HEK293 (cell line): ENCODE measurements at regions not wholly inside any gene's neighbourhood (a gene's known extent, or its start where the extent isn't known, plus 50 kb on each side); places are given as distances from the start of the nearest gene placed in this dataset.

ENCODE experiments used
- CTCF ChIA-PET: fragments of 350-600 bp; formaldehyde crosslinking; extraction: SDS; loops from one replicate; lab custom pipeline; 2021; ENCODE audit warnings: antibody characterized with exemption; lab: Yijun Ruan, JAX
- POLR2A ChIA-PET: fragments of 300-600 bp; formaldehyde crosslinking; extraction: SDS; loops from one replicate; lab custom pipeline; 2020; ENCODE audit warnings: antibody characterized with exemption, inconsistent platforms; lab: Yijun Ruan, JAX
- H3K27ac ChIP-seq: fragments of 200-500 bp; sonication (Bioruptor generic); 2 replicates; pipeline ENCODE4 v1.5.1; 2014; ENCODE audit warnings: low read depth, low read length, control low read depth, inconsistent platforms; ENCODE audit errors: extremely low read depth
- H3K36me3 ChIP-seq, 2 experiments: fragments of 200-500 bp in 1 of 2; sonication (Bioruptor generic) in 1 of 2; 1 replicate in 1 of 2; 2 replicates in 1 of 2; pipeline ENCODE4 v1.5.1; 2014 to 2017; ENCODE audit warnings: inconsistent platforms in 2 of 2, low read length in 2 of 2; ENCODE audit not compliant: control insufficient read depth in 2 of 2, insufficient read depth in 1 of 2
- H3K4me1 ChIP-seq: fragments of 200-500 bp; sonication (Bioruptor generic); 2 replicates; pipeline ENCODE4 v1.5.1; 2014; ENCODE audit warnings: mild to moderate bottlenecking, low read length, inconsistent platforms; ENCODE audit not compliant: control insufficient read depth, insufficient read depth
- H3K4me3 ChIP-seq: 2 replicates; pipeline ENCODE4 v1.5.1; 2011; ENCODE audit warnings: low read depth, mild to moderate bottlenecking, control low read depth, low read length, moderate library complexity
- H3K9me3 ChIP-seq: fragments of 200-500 bp; sonication (Bioruptor generic); 2 replicates; pipeline ENCODE4 v1.5.1; 2014; ENCODE audit warnings: low read depth, low read length, inconsistent platforms; ENCODE audit not compliant: control insufficient read depth, insufficient read depth
- MZF1 ChIP-seq: fragments of 450-650 bp; formaldehyde crosslinking; IDR thresholded peaks from 2 replicates; pipeline ENCODE4 v1.5.1; 2017; ENCODE audit warnings: missing biosample characterization, missing genetic modification characterization, borderline replicate concordance
- RBAK ChIP-seq: fragments of 450-650 bp; formaldehyde crosslinking; IDR thresholded peaks from 2 replicates; pipeline ENCODE4 v1.5.1; 2016; ENCODE audit warnings: missing biosample characterization, missing genetic modification characterization
- REPIN1 ChIP-seq: fragments of 450-650 bp; formaldehyde crosslinking; IDR thresholded peaks from 2 replicates; pipeline ENCODE4 v1.5.1; 2017; ENCODE audit warnings: missing biosample characterization, missing genetic modification characterization, low read depth
- SCRT2 ChIP-seq: fragments of 450-650 bp; formaldehyde crosslinking; IDR thresholded peaks from 2 replicates; pipeline ENCODE4 v1.5.1; 2016; ENCODE audit warnings: missing biosample characterization, missing genetic modification characterization
- TSHZ1 ChIP-seq: fragments of 450-650 bp; formaldehyde crosslinking; IDR thresholded peaks from 2 replicates; pipeline ENCODE4 v1.5.1; 2016; ENCODE audit warnings: missing biosample characterization, missing genetic modification characterization, borderline replicate concordance
- ZBTB7A ChIP-seq: fragments of 450-650 bp; formaldehyde crosslinking; IDR thresholded peaks from 2 replicates; pipeline ENCODE4 v1.5.1; 2016; ENCODE audit warnings: low read depth, missing biosample characterization, missing genetic modification characterization
- ZFP37 ChIP-seq: fragments of 450-650 bp; formaldehyde crosslinking; IDR thresholded peaks from 2 replicates; pipeline ENCODE4 v1.5.1; 2016; ENCODE audit warnings: missing biosample characterization, missing genetic modification characterization
- ZNF155 ChIP-seq: fragments of 450-650 bp; formaldehyde crosslinking; IDR thresholded peaks from 2 replicates; pipeline ENCODE4 v1.5.1; 2016; ENCODE audit warnings: missing biosample characterization, missing genetic modification characterization
- ZNF560 ChIP-seq: fragments of 450-650 bp; formaldehyde crosslinking; IDR thresholded peaks from 2 replicates; pipeline ENCODE4 v1.5.1; 2017; ENCODE audit warnings: missing biosample characterization, missing genetic modification characterization, borderline replicate concordance
- ZNF629 ChIP-seq: fragments of 450-650 bp; formaldehyde crosslinking; IDR thresholded peaks from 2 replicates; pipeline ENCODE4 v1.5.1; 2017; ENCODE audit warnings: missing biosample characterization, missing genetic modification characterization
- ZNF664 ChIP-seq: fragments of 450-650 bp; formaldehyde crosslinking; IDR thresholded peaks from 2 replicates; pipeline ENCODE4 v1.5.1; 2016; ENCODE audit warnings: missing biosample characterization, missing genetic modification characterization
- ZNF670 ChIP-seq: fragments of 450-650 bp; formaldehyde crosslinking; IDR thresholded peaks from 2 replicates; pipeline ENCODE4 v1.5.1; 2016; ENCODE audit warnings: missing biosample characterization, missing genetic modification characterization, low read depth
- TF ChIP-seq, protein P1 (sequence below): fragments of 450-650 bp; formaldehyde crosslinking; IDR thresholded peaks from 2 replicates; pipeline ENCODE4 v1.5.1; 2016; ENCODE audit warnings: missing biosample characterization, missing genetic modification characterization
- TF ChIP-seq, protein P2 (sequence below): fragments of 450-650 bp; formaldehyde crosslinking; IDR thresholded peaks from 2 replicates; pipeline ENCODE4 v1.5.1; 2016; ENCODE audit warnings: missing biosample characterization, missing genetic modification characterization

DNA sequence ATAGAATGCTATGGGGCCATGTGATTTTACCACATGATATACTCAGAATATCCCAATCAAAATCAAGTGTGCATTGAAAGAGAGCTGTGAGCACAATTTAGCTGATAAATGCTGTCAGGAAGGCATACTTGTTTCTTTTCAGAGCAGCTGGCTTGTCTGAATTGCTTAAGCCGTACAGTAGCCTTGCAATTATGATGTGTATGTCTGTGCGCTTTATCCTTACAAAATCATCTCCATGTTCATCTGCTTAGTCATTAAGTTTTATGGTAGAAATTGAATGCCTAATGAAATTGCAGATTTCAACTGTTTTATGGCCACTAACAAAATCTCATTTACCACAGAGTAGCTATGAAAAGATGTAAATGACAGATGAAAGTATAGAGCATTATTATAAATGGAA is 346.0 kb upstream of the DLGAP1 start (continued):
- TF ChIP-seq, protein P1, sequence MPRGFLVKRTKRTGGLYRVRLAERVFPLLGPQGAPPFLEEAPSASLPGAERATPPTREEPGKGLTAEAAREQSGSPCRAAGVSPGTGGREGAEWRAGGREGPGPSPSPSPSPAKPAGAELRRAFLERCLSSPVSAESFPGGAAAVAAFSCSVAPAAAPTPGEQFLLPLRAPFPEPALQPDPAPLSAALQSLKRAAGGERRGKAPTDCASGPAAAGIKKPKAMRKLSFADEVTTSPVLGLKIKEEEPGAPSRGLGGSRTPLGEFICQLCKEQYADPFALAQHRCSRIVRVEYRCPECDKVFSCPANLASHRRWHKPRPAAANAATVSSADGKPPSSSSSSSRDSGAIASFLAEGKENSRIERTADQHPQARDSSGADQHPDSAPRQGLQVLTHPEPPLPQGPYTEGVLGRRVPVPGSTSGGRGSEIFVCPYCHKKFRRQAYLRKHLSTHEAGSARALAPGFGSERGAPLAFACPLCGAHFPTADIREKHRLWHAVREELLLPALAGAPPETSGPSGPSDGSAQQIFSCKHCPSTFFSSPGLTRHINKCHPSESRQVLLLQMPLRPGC (tag by site-specific recombination), result no peak
- TF ChIP-seq, protein P2, sequence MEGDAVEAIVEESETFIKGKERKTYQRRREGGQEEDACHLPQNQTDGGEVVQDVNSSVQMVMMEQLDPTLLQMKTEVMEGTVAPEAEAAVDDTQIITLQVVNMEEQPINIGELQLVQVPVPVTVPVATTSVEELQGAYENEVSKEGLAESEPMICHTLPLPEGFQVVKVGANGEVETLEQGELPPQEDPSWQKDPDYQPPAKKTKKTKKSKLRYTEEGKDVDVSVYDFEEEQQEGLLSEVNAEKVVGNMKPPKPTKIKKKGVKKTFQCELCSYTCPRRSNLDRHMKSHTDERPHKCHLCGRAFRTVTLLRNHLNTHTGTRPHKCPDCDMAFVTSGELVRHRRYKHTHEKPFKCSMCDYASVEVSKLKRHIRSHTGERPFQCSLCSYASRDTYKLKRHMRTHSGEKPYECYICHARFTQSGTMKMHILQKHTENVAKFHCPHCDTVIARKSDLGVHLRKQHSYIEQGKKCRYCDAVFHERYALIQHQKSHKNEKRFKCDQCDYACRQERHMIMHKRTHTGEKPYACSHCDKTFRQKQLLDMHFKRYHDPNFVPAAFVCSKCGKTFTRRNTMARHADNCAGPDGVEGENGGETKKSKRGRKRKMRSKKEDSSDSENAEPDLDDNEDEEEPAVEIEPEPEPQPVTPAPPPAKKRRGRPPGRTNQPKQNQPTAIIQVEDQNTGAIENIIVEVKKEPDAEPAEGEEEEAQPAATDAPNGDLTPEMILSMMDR, result no peak
- no peak for TF ChIP-seq RBAK (tag by site-specific recombination)
- TF ChIP-seq TSHZ1 (tag by site-specific recombination), result no peak
- TF ChIP-seq ZNF155, result no peak
- TF ChIP-seq ZBTB7A (tag by site-specific recombination), result no peak
- no peak for TF ChIP-seq REPIN1 (tag by site-specific recombination)
- TF ChIP-seq, all 188 proteins: peak for 0

GRCh38 chr18:4797002-4797685 is 342.0 kb upstream of the DLGAP1 start:
- no peaks in the 10 kb centered on the region for H3K36me3 ChIP-seq
- no peak overlapping the region for H3K4me3 ChIP-seq
- ChIA-PET POLR2A (no interaction called here), CTCF (no interaction called here)
- H3K4me1 ChIP-seq, result no peaks in the 10 kb centered on the region
- H3K27ac ChIP-seq, result no peak overlapping the region
- H3K9me3 ChIP-seq, result no peaks in the 10 kb centered on the region
- TF ChIP-seq ZNF629 (tag by site-specific recombination), result no peak
- TF ChIP-seq ZFP37 (tag by site-specific recombination), result no peak
- TF ChIP-seq ZNF560 (tag by site-specific recombination), result no peak
- no peak for TF ChIP-seq ZNF664 (tag by site-specific recombination)
- no peak for TF ChIP-seq MZF1

DNA sequence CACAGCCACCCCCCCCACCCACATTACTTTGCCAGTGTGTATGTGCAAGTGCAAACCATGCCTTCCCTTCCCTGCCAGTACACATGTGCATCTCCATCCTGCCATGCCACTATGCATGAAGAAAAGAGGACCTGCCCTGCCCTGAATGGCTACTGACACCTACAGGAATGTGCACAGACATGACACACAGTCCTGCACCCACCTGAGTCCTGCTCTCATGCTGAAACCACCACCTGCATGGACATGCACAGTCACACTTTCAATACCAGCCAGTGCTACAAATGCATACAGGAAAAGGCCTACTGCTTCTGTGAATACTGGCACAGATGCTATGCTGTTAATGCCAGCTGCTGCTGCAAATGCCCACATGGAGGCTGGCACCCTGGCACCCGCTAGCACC is 334.4 kb upstream of the DLGAP1 start:
- Histone ChIP-seq H3K36me3 (no peaks in the 10 kb centered on the region), H3K27ac (no peak overlapping the region), H3K4me3 (no peak overlapping the region), H3K4me1 (no peaks in the 10 kb centered on the region), H3K9me3 (no peaks in the 10 kb centered on the region)
- ChIA-PET POLR2A (no interaction called here), CTCF (no interaction called here)
- no peak for TF ChIP-seq ZNF670 (tag by site-specific recombination)
- no peak for TF ChIP-seq SCRT2 (tag by site-specific recombination)
